Renal cortex interstitium (tissue), 11 donors: ENCODE measurements at regions not wholly inside any gene's neighbourhood (a gene's known extent, or its start where the extent isn't known, plus 50 kb on each side); places are given as distances from the start of the nearest gene placed in this dataset.
"Not testable (repeated sequence)": the region's sequence is repeated elsewhere in the genome, so short reads cannot be mapped to it uniquely, and the experiment has no call there.

ENCODE experiments used
- DNase-seq, 11 donors: peaks; one replicate each; pipeline ENCODE4 v3.0.0-alpha.2; 2013; ENCODE audit warnings: low read depth in 9 of 11, low spot score in 4 of 11; ENCODE audit errors: extremely low read depth in 1 of 11

DNA sequence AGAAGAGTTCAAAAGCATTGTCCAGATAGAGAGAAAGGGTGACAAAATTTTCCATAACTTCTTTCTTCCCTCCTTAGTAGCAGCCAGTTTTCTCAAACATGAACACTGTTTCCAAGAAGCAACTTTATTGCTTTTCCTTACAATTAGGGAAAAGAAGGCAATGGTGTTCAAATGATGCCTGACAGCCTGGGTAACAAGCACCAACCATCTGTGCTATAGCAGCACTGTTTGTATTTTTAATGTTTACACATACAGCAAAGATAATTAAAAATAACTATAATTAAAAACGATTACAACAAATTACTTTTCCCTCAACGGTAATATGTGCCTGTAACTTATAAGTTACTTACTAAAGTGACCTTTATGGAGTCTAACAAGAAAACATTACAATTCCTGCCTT, 450.6 kb upstream of the LMO3 start:
- DNase-seq = no peak

DNA sequence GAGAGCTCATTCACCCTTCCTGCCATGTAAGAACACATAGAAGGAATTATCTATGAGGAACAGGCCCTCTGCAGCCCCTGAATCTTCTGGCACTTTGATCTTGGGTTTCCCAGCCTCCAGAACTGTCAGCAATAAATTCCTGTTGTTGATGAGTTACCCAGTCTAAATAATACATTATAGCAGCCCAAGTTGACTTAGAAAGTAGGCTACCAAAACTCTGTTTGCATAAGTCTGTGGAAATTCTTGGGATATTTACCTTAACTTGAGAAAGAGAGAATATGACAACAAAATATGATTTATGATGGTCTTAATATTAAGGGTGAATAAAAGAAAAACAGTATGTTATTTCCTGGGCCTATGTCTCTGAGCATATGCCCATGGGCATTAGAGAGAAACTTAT, 433.0 kb upstream of the LMO3 start:
- no peak for DNase-seq

DNA sequence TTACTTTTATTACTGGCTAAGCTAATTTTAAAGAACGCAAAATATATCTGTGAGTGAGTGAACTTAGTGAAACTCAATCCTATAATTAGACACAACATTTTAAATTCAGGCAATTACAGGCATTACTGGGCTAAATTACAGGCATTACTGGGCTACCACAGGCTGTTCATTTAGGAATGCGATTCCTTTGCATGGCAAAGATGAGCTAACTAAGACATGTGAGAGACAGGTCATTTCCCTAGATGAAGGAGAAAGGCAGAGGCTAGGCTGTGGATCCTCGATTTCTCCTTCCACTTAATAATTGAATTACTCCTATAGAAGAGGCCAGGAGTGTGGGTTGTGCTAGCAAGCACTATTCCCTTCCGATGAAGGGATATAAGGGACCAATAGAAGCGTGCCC, 429.4 kb upstream of the LMO3 start:
- no peak for DNase-seq

DNA sequence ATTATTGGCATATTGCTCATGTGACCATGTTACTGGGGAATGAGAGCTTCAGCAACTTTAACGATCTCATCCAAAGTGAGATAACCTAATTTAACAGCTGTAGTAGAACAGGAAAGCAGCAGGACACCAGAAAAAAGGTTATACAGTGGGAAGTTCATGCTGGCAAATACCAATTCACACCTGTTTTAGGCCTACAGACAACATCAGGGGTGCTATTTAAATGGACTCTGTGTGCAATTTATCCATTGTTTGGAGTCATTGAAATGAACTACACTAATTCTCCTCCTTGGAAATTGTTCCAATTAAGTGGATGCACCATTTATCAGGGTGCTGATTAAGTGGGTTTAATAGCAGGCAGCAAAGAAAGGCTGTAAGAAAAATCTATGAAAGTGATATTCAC, 424.4 kb upstream of the LMO3 start:
- no peak for DNase-seq

DNA sequence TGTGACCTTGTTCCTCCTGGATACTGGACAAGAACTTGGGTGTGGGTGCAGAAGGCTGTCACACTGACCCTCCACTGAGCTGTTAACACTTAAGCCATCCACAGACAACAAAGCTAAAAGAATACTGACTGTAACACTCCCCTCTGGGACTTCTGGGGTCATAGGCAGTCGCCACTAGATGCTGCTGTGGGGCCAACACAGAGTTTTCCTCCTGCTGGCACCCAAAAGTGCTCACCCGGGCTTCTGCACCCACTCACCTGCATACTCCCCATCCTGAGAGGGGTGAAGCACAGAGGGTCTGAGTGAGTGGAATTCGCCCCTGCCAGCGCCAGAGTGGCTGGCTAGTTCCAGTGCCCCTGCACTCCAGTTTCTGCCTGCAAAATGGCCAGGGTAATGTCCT, 422.4 kb upstream of the LMO3 start:
- DNase-seq = no peak

DNA sequence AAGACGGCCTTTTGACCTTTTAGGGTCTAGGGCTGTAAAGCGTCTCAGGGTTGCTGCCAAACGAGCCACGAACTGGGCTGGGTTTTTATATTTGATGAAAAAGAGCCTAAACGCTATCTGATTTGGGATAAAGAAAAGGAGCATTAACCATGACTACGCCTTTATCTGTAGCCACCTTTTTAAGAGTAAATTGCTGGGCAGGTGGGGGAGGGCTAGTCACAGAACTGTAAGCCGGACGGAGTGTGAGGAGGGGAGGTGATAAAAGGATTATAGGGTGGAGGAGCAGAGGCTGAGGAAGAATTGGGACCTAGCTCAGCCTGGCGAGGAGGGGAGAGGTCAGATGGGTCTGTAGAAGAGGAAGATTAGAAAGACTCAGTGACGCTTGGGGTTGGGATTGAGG, 419.5 kb upstream of the LMO3 start:
- DNase-seq = not testable (repeated sequence)

DNA sequence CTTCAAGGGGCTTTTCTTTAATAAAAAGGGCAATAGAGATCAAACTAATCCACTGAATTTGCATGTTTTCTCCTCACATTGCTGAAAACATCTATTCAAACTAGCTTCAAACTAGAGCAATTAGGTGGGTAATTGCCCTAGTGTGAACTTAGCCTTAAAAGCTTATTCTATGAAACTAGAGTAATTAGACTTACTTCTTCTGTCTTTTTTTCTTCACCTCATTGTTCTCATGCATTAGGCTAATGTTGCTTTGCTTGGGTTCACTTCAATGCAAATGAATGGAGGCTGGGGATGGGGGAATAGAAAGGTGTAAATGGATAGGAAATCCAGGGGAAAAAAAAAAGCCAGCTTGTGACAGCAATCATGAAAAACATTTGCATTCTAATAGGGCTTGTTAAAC, 414.8 kb upstream of the LMO3 start:
- DNase-seq = no peak

DNA sequence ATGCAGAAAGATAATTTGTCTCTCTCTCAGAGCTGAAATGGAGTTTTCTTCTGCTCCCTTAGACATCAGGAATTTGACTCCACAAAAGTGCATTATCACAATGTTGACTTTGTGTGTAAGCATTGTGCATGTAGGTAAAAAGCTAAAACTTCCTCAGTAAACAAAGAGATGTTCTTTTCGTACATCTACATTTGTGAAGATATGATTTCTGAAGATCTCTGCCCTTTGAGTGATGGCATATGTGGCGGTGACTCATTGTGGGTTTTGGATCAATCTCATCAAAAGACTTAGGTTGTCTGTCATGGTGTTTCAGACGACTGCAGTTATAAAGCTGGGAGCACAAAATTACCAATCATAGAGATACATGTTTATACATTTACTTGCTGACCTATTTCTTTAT, 411.4 kb upstream of the LMO3 start:
- DNase-seq = no peak

DNA sequence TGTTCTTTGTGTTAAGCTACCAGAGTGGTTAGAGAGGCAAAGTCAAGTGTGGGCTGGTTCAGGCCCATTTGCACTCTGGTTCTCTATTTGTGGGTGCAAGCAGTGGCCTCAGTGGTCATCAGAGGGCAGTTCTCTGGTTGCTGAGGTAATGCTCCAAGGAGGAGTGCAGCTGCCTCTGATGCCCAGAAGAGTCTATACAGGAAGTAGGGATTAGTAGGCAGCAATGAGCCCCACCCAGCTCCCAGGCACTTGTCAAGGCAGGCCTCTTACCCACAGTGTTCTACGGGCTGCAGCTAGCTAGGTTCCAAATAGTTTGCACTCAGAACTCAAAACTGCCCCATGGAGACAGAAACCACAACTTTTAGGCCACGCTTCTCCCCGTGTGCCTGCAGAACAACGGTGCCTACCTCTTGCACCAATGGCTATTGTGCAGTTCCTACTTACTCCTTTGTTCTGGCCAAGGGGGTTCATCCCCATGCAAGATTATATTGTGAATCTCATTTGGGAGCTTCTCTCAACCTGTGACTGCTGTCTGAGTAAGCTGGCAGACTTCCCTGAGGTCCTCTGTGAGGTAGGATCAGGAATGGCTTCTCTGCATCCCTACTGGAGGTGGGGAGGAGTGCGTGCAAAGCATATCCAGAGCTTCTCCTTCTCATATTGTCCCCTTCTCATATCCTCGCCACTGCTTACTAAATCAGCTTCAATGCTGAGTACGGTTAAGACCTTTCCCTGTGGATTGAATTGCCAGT, 410.3 kb upstream of the LMO3 start:
- DNase-seq = no peak

DNA sequence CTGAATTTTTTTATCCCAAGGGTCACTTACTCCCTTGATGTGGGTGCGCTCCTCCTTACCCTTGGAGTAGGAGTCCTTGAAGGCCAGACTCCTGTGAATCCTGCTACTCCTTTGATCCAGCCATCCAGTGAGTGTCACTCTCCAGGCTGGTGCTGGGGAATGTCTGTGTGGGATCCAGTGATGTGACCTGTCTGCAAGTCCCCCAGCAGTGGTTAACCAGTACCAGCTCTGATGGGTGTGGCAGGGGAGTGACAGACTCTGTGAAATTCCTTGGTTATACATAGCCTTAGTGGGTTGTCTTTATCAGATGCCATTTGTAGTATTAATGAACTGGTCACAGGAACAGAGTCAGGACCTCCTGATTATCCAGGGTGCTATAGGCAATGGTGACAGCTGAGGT, 409.5 kb upstream of the LMO3 start:
- no peak for DNase-seq

DNA sequence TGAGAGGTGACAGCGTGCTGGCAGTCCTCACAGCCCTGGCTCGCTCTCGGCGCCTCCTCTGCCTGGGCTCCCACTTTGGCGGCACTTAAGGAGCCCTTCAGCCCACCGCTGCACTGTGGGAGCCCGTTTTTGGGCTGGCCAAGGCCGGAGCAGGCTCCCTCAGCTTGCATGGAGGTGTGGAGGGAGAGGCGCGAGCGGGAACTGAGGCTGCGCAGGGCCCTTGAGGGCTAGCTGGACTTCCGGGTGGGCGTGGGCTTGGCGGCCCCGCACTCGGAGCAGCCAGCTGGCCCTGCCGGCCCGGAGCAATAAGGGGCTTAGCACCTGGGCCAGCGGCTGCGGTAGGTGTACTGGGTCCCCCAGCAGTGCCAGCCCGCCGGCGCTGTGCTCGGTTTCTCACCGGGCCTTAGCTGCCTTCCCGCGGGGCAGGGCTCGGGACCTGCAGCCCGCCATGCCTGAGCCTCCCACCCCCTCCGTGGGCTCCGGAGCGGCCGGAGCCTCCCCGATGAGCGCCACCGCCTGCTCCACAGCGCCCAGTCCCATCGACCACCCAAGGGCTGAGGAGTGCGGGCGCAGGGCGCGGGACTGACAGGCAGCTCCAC, 401.6 kb upstream of the LMO3 start:
- not testable (repeated sequence) for DNase-seq

DNA sequence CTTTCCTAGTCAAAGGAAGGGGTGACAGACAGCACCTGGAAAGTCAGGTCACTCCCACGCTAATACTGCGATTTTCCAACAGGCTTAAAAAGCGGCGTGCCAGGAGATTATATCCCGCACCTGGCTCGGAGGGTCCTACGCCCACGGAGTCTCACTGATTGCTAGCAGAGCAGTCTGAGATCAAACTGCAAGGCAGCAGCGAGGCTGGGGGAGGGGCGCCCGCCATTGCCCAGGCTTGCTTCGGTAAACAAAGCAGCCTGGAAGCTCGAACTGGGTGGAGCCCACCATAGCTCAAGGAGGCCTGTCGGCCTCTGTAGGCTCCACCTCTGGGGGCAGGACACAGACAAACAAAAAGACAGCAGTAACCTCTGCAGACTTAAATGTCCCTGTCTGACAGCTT, 392.6 kb upstream of the LMO3 start:
- not testable (repeated sequence) for DNase-seq

DNA sequence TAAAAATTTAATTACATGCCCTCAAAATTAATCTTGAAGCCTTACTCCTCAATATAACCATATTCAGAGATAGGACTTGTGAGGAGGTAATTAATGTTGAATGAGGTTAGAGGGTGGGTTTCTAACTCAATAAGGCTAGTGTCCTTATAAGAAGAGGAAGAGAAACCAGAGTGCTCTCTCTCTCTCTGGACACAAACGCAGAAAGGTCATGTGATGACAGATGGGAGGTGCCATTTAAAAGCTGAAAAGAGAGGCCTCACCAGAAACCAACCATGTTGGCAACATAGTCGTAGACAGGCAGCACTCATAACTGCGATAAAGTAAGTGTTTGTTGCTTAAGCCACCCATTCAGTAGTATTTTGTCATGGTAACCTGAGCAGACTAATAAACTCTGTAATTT, 378.5 kb upstream of the LMO3 start:
- DNase-seq = no peak

DNA sequence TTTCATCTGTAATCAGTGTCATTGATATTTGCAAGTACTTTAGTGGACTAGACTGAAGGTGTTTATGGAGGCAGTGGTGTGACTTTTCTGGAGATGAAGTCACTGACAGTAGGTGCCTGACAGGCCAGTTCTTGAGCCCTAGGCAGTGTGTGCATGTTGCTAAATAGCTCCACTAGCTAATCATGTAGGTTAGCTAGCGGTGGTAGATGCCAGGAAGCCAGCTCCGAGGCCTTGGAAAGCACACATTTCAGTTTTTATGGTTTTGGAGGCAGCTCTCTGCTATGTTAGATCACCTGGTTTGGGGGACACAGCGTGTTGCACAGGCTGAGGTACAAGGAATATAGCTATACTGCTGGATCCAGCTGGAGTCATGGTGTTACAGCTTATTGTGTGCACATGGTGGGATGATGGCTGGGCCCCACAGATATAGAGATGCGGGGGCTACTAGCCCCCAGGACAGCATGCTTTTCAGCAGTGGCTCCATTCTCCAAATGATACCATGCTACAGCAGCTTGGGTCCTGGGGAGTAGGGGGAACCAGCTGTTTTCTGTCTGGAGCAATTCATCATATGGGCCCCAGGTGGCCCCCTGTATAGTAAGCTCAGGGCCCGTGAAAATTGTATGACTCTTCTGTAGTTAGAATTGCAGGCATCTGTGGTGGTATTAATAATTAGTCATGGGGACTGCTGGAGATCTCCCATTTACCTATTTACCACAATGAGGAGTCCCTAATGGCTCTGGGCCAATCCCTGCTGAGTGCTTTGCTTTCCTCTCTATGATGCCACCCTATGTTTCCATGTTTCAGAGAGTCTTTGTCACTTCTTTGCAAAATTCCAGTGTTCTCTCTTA, 367.2 kb upstream of the LMO3 start:
- no peak for DNase-seq

DNA sequence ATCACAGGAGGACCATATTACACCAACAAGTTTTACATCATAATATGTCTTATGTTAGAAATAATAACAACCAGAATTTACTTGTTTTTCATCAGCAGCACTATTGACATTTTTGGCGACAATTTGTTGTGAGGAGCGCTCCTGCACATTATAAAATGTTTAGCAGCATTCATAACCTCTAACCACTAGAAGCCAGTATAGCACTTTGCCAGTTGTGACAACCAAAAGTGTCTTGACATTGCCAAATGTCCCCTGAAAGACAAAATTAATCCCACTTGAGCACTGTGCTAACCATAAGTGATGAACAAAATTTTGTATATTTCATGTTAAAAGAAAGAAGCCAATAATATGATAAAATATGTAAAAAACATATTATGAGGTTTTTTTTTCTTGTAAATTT, 356.9 kb upstream of the LMO3 start:
- DNase-seq = no peak

DNA sequence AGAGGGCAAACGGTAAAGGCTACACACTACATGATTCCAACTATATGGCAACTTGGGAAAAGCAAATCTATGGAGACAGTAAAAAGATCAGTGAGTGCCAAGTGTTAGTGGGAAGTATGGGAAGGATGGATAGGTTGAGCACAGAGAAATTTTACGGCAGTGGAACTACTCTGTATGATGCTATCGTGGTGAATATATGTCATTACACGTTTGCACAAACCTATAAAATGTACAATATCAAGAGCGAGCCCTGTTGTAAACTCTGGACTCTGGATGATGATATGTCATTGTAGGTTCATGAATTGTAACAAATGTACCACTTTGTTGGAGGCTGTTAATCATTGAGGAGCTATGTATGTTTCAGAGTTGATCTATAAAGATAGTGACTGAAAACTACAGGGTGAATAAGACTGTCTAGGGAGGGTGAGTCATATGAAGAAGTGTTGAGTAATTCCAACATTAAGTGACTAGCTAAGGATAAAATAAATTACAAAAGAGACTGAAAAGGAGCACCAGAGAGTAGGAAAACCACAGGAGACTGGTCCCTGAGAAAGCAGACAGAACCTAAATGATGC, 349.2 kb upstream of the LMO3 start:
- DNase-seq = no peak

DNA sequence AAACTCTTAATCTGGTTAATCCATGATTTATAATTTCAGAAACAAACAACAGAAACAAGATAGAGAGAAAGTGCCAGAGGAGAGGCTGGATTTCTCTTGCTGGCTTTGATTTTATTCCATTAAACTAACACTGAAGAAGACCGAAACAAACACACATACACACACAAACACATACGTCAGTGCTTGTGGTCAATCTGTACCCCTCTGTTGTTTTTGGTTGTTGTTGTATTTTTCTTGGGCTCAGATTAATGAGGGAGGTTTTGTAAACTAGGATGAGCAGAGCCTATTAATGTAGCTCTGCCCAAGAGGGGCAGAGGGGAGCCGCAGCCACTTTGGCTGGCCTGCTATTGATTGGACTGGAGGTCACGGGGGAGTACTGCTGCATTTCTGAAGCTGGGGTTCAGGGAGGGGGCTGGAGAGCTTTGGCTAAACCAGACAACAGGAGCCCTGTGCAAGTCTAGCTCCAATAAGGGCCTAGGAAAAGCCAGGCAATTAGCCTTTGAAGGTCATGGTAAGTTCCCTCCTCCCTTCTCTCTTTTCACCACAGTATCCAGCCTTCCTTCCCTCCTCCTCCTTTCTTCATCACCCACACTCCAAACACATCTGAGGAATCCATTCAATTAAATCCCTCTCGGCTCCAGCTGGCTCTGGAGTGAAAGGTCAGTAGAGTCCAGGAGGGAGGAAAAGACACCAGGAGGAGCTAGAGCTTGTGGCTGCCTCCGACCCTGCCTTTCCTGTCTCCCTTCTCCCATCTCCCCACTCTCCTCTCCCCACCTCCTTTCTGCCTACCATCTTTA, 344.1 kb upstream of the LMO3 start:
- DNase-seq = peak in 3 of 11 donors; percentile 0 to 11 (median 1)

DNA sequence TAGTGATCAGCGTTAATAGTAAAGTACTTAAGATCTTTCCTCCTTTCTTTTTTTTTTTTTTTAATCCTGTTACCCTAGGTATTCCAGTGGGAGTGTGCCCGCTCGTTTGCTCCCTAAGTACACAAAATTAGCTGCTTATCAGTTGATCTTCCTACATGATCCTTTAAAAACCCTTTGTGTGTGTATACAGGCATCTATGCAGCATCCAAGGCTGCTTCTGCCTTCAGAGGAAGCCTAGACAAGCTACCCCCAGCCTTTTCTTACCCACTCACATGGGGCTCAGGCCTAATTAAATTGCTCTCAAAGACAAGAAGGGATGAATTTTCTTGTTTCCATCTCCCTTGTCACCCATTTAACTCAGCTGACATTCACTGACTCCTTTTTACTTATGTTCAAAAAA, 343.4 kb upstream of the LMO3 start:
- DNase-seq = no peak

DNA sequence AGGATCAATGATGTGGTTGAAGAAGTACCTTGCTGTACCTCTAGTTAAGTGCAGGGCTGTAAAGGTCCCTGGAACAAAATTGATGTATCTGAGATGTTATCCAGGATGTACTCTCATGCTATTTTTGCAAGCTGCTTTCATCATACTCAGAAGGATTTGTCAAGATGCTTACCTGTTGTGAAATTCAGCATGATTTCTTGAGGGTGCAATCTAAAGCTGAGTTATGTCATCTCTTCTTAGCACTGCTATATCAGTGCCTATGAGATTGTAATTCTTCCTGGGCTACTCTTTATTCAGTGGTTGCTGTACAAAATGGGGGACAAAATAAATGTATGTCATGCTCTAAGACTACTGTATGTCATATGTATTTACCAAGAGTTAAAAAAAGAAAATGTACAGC, 340.7 kb upstream of the LMO3 start:
- DNase-seq = no peak
